Thyroid gland (tissue), 4 donors: ENCODE measurements at regions not wholly inside any gene's neighbourhood (a gene's known extent, or its start where the extent isn't known, plus 50 kb on each side); places are given as distances from the start of the nearest gene placed in this dataset.

Experiments used
- DNase-seq, 2 donors: peaks; one replicate each; pipeline ENCODE4 v3.0.0-alpha.2; 2019
- H3K27ac ChIP-seq, 3 donors: fragments of 200-600 bp; sonication (generic); 1 replicate in 2 of 3; 2 replicates in 1 of 3; pipeline ENCODE4 v1.5.1; 2016 to 2019; ENCODE audit warnings: mild to moderate bottlenecking in 1 of 3, moderate library complexity in 1 of 3
- H3K27me3 ChIP-seq: fragments of 200-600 bp; sonication (generic); one replicate; pipeline ENCODE4 v1.5.1; 2019
- H3K36me3 ChIP-seq, 2 donors: fragments of 200-600 bp; sonication (generic); one replicate each; pipeline ENCODE4 v1.5.1; 2016 to 2019
- H3K4me1 ChIP-seq, 2 donors: fragments of 200-600 bp; sonication (generic); one replicate each; pipeline ENCODE4 v1.5.1; 2017 to 2019
- H3K4me3 ChIP-seq, 3 donors: fragments of 200-600 bp; sonication (generic); replicated peaks in 1 of 3; 1 replicate in 2 of 3; 2 replicates in 1 of 3; pipeline ENCODE4 v1.5.1; 2016; ENCODE audit warnings: mild to moderate bottlenecking in 1 of 3
- H3K9me3 ChIP-seq: fragments of 200-600 bp; sonication (generic); one replicate; pipeline ENCODE4 v1.5.1; 2017
- POLR2A ChIP-seq, 2 donors: fragments of 450-650 bp; IDR thresholded peaks; one replicate each; pipeline ENCODE4 v1.6.1; 2017; ENCODE audit warnings: antibody characterized with exemption in 2 of 2, mild to moderate bottlenecking in 2 of 2, moderate library complexity in 1 of 2
- WGBS, 2 donors: methylation state at CpG; one replicate each; pipeline ENCODE4 v1.1.5; 2017; 5-methylcytosine and 5-hydroxymethylcytosine counted together
- intact Hi-C: fragments of 100-400 bp; cut with DNase I; formaldehyde crosslinking; loops from one replicate; pipeline ENCODE4 v1.15.1; 2023
- TF ChIP-seq, protein P1 (sequence below), 6 experiments: fragments of 200-600 bp in 3 of 6; fragments of 450-650 bp in 3 of 6; sonication (generic) in 3 of 6; IDR thresholded peaks; one replicate each; pipeline ENCODE4 v1.5.1; 2016 to 2019; ENCODE audit warnings: antibody characterized with exemption in 6 of 6, mild to moderate bottlenecking in 2 of 6, inconsistent platforms in 1 of 6, moderate library complexity in 1 of 6

- DNase-seq = no peak
- 85 to 86% methylated on average over 2 of the region's 2 CpGs for WGBS, 2 donors
- Histone ChIP-seq H3K4me1 (no peaks in the 10 kb centered on the region), H3K4me3 (no peak overlapping the region), H3K36me3 (no peaks in the 10 kb centered on the region), H3K9me3 (no peaks in the 10 kb centered on the region), H3K27me3 (no peaks in the 10 kb centered on the region), H3K27ac (no peak overlapping the region)
- intact Hi-C loops = no loop called here
- TF ChIP-seq POLR2A (IDR thresholded peaks at IDR 0.05) = no peak
- TF ChIP-seq, protein P1, sequence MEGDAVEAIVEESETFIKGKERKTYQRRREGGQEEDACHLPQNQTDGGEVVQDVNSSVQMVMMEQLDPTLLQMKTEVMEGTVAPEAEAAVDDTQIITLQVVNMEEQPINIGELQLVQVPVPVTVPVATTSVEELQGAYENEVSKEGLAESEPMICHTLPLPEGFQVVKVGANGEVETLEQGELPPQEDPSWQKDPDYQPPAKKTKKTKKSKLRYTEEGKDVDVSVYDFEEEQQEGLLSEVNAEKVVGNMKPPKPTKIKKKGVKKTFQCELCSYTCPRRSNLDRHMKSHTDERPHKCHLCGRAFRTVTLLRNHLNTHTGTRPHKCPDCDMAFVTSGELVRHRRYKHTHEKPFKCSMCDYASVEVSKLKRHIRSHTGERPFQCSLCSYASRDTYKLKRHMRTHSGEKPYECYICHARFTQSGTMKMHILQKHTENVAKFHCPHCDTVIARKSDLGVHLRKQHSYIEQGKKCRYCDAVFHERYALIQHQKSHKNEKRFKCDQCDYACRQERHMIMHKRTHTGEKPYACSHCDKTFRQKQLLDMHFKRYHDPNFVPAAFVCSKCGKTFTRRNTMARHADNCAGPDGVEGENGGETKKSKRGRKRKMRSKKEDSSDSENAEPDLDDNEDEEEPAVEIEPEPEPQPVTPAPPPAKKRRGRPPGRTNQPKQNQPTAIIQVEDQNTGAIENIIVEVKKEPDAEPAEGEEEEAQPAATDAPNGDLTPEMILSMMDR (IDR thresholded peaks at IDR 0.05) = no peak
These were observed 664.2 kb downstream of the NXPH1 start for GRCh38 chr7:9097565-9098060.

DNA sequence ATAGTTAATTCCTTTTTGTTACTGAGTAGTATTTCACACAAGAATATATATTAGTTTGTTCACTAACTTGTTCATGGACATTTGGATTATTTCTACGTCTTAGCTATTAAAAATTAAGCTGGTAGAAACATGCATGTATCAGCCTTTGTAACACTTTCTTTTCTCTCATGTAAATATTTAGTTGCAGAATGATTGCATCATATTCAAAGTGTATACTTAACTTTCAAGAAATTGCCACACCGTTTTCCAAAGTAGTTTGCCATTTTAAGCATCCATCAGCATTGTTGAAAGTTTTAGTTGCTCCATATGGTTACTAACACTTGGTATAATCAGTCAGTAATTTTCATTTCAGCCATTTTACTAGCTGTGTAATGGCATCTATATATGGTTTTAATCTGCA lies 666.9 kb downstream of the NXPH1 start:
- WGBS, 2 donors = 63 to 78% methylated on average over 2 of the region's 2 CpGs
- Histone ChIP-seq H3K27me3 (no peaks in the 10 kb centered on the region), H3K36me3 (no peaks in the 10 kb centered on the region), H3K4me3 (no peak overlapping the region), H3K9me3 (no peaks in the 10 kb centered on the region), H3K27ac (no peak overlapping the region), H3K4me1 (no peaks in the 10 kb centered on the region)
- intact Hi-C loops = no loop called here
- TF ChIP-seq, protein P1 (IDR thresholded peaks at IDR 0.05) = no peak
- TF ChIP-seq POLR2A (IDR thresholded peaks at IDR 0.05) = no peak
- no peak for DNase-seq

DNA sequence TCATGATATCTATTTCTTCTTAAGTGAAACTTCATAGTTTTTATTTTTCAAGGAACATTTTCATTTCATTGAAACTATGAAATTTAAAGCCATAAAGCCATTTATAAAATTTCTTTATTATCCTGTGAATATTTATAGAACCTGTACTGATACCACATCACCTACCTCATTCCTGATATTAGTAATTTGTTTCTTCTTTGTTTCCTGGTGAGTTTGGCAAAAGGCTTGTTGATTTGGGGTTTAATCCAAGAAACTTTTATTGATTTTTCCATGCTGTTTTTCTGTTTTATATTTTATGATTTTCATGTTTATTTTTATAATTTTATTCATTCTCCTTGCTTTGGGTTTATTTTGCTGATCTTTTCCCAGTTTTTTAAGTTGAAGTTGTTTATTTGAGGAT lies 669.4 kb downstream of the NXPH1 start:
- DNase-seq = no peak
- no peaks in the 10 kb centered on the region for H3K4me1 ChIP-seq
- no peaks in the 10 kb centered on the region for H3K27me3 ChIP-seq
- no peaks in the 10 kb centered on the region for H3K9me3 ChIP-seq
- H3K4me3 ChIP-seq = no peak overlapping the region
- intact Hi-C loops = no loop called here
- H3K27ac ChIP-seq = no peak overlapping the region
- no peak for TF ChIP-seq POLR2A (IDR thresholded peaks at IDR 0.05)
- TF ChIP-seq, protein P1 (IDR thresholded peaks at IDR 0.05) = no peak
- no peaks in the 10 kb centered on the region for H3K36me3 ChIP-seq

DNA sequence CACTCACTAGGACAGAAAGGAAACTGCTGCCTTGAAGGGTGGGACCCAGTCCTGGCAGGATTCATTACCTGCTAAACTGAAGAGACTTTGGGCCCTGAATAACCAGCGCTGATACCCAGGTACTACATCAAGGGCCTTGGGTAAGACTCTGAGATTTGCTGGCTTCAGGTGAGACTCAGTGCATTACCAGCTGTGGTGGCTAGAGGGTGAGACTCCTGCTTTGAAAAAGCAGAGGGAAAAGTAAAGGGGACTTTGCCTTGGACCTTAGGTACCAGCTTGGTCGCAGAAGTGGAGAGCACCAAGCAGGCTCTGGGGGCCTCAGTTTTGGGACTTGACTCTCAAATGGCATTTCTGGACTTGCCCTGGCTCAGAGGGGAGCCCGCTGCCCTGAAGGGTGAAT lies 673.3 kb downstream of the NXPH1 start:
- Histone ChIP-seq H3K4me3 (no peak overlapping the region), H3K27me3 (no peaks in the 10 kb centered on the region), H3K4me1 (no peaks in the 10 kb centered on the region), H3K9me3 (no peaks in the 10 kb centered on the region), H3K27ac (no peak overlapping the region), H3K36me3 (no peaks in the 10 kb centered on the region)
- TF ChIP-seq POLR2A (IDR thresholded peaks at IDR 0.05) = no peak
- TF ChIP-seq, protein P1 (IDR thresholded peaks at IDR 0.05) = no peak
- DNase-seq = no peak
- intact Hi-C loops = no loop called here
- 72 to 94% methylated on average over 3 of the region's 3 CpGs for WGBS, 2 donors

- no peaks in the 10 kb centered on the region for H3K36me3 ChIP-seq
- H3K4me3 ChIP-seq = no peak overlapping the region
- H3K4me1 ChIP-seq = no peaks in the 10 kb centered on the region
- no peaks in the 10 kb centered on the region for H3K27me3 ChIP-seq
- DNase-seq = no peak
- no peaks in the 10 kb centered on the region for H3K9me3 ChIP-seq
- intact Hi-C loops = no loop called here
- TF ChIP-seq POLR2A (IDR thresholded peaks at IDR 0.05) = no peak
- TF ChIP-seq, protein P1 (IDR thresholded peaks at IDR 0.05) = no peak
- no peak overlapping the region for H3K27ac ChIP-seq
These were observed 686.9 kb downstream of the NXPH1 start for GRCh38 chr7:9120331-9120730.
